Mononuclear cell (primary cell): ENCODE measurements at regions not wholly inside any gene's neighbourhood (a gene's known extent, or its start where the extent isn't known, plus 50 kb on each side); places are given as distances from the start of the nearest gene placed in this dataset.

Experiments used
- H3K27me3 ChIP-seq: 2 replicates; pipeline ENCODE4 v1.6.0; 2011; ENCODE audit warnings: low read length, control low read depth; ENCODE audit not compliant: insufficient read depth
- H3K4me1 ChIP-seq: 2 replicates; pipeline ENCODE4 v1.5.1; 2011; ENCODE audit warnings: mild to moderate bottlenecking, low read length, control low read depth; ENCODE audit not compliant: insufficient read depth
- H3K4me3 ChIP-seq: 2 replicates; pipeline ENCODE4 v1.5.1; 2011; ENCODE audit warnings: mild to moderate bottlenecking, low read length, moderate library complexity
- H3K9me3 ChIP-seq: 2 replicates; pipeline ENCODE4 v1.5.1; 2011; ENCODE audit warnings: low read depth, mild to moderate bottlenecking, control low read depth, low read length

GRCh38 chr18:67285583-67285982, 230.9 kb downstream of the DSEL start:
- Histone ChIP-seq H3K4me3 (no peak overlapping the region), H3K27me3 (no peaks in the 10 kb centered on the region), H3K4me1 (no peaks in the 10 kb centered on the region), H3K9me3 (no peaks in the 10 kb centered on the region)

GRCh38 chr18:67282796-67283195, 233.7 kb downstream of the DSEL start:
- no peaks in the 10 kb centered on the region for H3K4me1 ChIP-seq
- no peaks in the 10 kb centered on the region for H3K9me3 ChIP-seq
- H3K4me3 ChIP-seq: no peak overlapping the region
- no peaks in the 10 kb centered on the region for H3K27me3 ChIP-seq

GRCh38 chr18:67281746-67282145, 234.8 kb downstream of the DSEL start:
- no peaks in the 10 kb centered on the region for H3K27me3 ChIP-seq
- H3K4me1 ChIP-seq: no peaks in the 10 kb centered on the region
- no peaks in the 10 kb centered on the region for H3K9me3 ChIP-seq
- no peak overlapping the region for H3K4me3 ChIP-seq

- Histone ChIP-seq H3K9me3 (no peaks in the 10 kb centered on the region), H3K27me3 (no peaks in the 10 kb centered on the region)
Observed at GRCh38 chr18:67280486-67281242, 235.9 kb downstream of the DSEL start.

GRCh38 chr18:67279988-67280387, 236.5 kb downstream of the DSEL start:
- H3K4me1 ChIP-seq: no peaks in the 10 kb centered on the region
- no peaks in the 10 kb centered on the region for H3K9me3 ChIP-seq
- H3K4me3 ChIP-seq: no peak overlapping the region
- H3K27me3 ChIP-seq: no peaks in the 10 kb centered on the region

More at GRCh38 chr18:67280486-67281242, 235.9 kb downstream of the DSEL start:
- H3K4me3 ChIP-seq: no peak overlapping the region
- no peaks in the 10 kb centered on the region for H3K4me1 ChIP-seq

- H3K4me1 ChIP-seq: no peaks in the 10 kb centered on the region
- no peaks in the 10 kb centered on the region for H3K27me3 ChIP-seq
- no peak overlapping the region for H3K4me3 ChIP-seq
- no peaks in the 10 kb centered on the region for H3K9me3 ChIP-seq
Observed at GRCh38 chr18:67278984-67279383, 237.5 kb downstream of the DSEL start.

- H3K4me1 ChIP-seq: no peaks in the 10 kb centered on the region
- no peak overlapping the region for H3K4me3 ChIP-seq
- H3K9me3 ChIP-seq: no peaks in the 10 kb centered on the region
- H3K27me3 ChIP-seq: no peaks in the 10 kb centered on the region
Observed at GRCh38 chr18:67276638-67277037, 239.9 kb downstream of the DSEL start.

- no peaks in the 10 kb centered on the region for H3K27me3 ChIP-seq
- no peaks in the 10 kb centered on the region for H3K9me3 ChIP-seq
- no peaks in the 10 kb centered on the region for H3K4me1 ChIP-seq
- H3K4me3 ChIP-seq: no peak overlapping the region
Observed at GRCh38 chr18:67273288-67273687, 243.2 kb downstream of the DSEL start.

- no peaks in the 10 kb centered on the region for H3K9me3 ChIP-seq
- no peak overlapping the region for H3K4me3 ChIP-seq
- peaks cover 17% of the 10 kb centered on the region for H3K4me1 ChIP-seq
- no peaks in the 10 kb centered on the region for H3K27me3 ChIP-seq
Observed at GRCh38 chr18:67269206-67269605, 247.3 kb downstream of the DSEL start.

- Histone ChIP-seq H3K4me3 (no peak overlapping the region), H3K4me1 (peaks cover 17% of the 10 kb centered on the region), H3K9me3 (no peaks in the 10 kb centered on the region), H3K27me3 (no peaks in the 10 kb centered on the region)
Observed at GRCh38 chr18:67268530-67268929, 248.0 kb downstream of the DSEL start.

- H3K4me1 ChIP-seq: peaks cover 17% of the 10 kb centered on the region
- no peaks in the 10 kb centered on the region for H3K9me3 ChIP-seq
- no peak overlapping the region for H3K4me3 ChIP-seq
Observed at GRCh38 chr18:67266246-67267237, 250.0 kb downstream of the DSEL start.

GRCh38 chr18:67265464-67266245, 250.9 kb downstream of the DSEL start:
- no peaks in the 10 kb centered on the region for H3K27me3 ChIP-seq
- peaks cover 17% of the 10 kb centered on the region for H3K4me1 ChIP-seq
- H3K9me3 ChIP-seq: no peaks in the 10 kb centered on the region
- no peak overlapping the region for H3K4me3 ChIP-seq

More at GRCh38 chr18:67266246-67267237, 250.0 kb downstream of the DSEL start:
- H3K27me3 ChIP-seq: no peaks in the 10 kb centered on the region

GRCh38 chr18:67261931-67262552, 254.5 kb downstream of the DSEL start:
- Histone ChIP-seq H3K27me3 (no peaks in the 10 kb centered on the region), H3K4me3 (no peak overlapping the region), H3K9me3 (no peaks in the 10 kb centered on the region), H3K4me1 (peaks cover 17% of the 10 kb centered on the region)

GRCh38 chr18:67260841-67261240, 255.7 kb downstream of the DSEL start:
- no peaks in the 10 kb centered on the region for H3K9me3 ChIP-seq
- H3K4me3 ChIP-seq: no peak overlapping the region
- H3K27me3 ChIP-seq: no peaks in the 10 kb centered on the region
- peaks cover 8% of the 10 kb centered on the region for H3K4me1 ChIP-seq
